Astrocyte of the hippocampus (primary cell): ENCODE measurements at regions not wholly inside any gene's neighbourhood (a gene's known extent, or its start where the extent isn't known, plus 50 kb on each side); places are given as distances from the start of the nearest gene placed in this dataset.

Experiments
- DNase-seq: peaks from one replicate; pipeline ENCODE4 v3.0.0; 2011; ENCODE audit warnings: low read depth, low spot score

DNA sequence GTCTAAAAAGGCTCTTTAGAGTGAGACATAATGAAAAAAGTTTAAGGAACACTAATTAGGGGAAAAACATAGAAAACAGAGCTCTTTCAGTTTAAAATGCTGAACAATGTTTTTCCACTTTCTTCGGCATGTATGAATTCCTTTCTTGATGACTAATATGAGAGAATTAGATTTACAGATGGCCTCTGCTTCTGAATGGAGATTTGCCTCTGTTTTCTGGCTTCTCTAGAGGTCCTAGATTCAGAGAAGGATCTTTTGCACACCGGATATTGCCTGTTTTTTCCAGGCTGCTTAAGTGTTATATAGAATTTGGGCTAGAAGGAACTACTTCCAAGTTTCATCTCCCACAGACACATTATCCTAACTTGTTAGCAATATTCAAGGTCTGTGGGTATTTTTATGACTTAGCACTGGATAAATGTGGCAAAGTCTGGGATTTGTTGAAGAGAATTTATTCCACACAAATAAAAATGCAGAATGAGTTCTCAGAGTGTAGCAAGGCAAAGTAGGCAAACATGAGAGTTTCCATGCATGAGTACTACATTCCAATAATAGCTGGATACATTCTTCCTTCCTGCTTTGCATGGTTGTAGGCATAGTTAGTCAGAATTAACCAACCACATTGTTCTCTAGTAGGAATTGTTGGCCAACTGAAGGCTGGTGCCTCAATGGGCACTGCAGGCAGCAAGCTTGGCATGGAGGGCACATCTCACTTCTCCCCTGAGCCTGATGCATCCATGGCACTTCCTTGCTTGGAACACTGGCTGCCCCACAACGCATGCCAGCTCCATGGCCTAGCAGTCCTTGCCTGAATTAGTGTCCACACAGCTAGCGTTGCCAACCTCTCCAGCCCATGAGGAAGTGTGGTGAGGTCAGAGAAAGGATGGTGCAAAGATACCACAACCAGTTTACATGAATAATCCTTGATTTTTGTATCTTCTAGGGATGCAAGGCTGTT is 224.2 kb downstream of the CLIC5 start:
- DNase-seq = peak; percentile 87

DNA sequence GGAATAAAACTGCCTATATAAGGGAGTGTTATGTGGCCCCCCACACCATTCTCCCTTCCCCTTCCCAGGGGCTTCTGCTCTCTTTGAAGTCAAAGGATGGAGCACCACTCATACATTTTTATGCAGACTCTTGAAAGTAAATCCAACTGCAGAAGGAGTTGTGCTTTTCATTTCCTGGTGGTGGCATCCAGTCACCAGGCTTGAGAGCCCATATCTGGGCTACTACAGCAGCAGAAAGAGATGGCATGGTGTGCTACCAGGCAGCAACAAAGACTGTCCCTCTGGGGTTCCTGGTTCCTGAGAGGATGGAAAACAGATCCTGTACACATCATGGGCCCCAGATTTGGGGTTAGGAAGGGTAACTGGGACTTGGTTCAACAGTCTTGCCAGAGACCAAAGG is 226.4 kb downstream of the CLIC5 start:
- no peak for DNase-seq

DNA sequence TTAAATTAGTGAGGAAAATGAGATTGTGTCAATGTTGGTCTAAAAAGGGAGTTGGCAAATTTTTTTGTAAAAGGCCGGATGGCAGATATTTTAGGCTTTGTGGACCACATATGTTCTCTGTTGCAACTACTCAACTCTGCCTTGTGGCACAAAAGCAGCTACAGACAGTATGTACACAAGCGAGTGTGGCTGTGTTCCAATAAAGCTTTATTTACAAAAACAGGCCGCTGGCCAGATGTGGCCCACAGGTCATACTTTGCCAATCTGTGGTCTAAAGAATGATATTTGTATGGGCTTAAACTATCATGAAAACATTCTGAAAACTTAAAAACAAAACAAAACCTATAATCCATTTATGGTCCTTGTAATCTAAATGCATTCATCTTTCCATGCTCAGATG is 228.3 kb downstream of the CLIC5 start:
- no peak for DNase-seq

DNA sequence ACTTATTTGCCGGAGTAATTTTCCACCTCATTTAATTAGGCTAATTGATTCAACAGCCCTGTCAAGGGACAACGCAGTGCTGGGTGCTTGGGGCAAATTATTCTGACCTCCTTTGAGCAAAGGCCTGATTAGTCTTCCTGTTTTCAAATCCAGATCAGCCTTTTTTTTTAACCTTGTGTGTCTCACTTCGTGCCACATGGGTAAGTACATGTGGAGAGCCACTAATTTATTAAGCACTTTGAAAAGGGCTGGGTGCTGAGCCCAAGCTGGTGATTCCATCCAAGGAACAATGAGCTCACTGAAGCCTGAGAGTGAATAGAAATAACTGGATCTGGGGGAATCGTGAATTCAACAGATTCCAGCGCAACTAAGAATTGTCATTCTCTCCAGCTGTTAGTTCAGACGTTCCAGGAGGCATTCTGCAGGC is 229.3 kb downstream of the CLIC5 start:
- DNase-seq = peak; percentile 42

DNA sequence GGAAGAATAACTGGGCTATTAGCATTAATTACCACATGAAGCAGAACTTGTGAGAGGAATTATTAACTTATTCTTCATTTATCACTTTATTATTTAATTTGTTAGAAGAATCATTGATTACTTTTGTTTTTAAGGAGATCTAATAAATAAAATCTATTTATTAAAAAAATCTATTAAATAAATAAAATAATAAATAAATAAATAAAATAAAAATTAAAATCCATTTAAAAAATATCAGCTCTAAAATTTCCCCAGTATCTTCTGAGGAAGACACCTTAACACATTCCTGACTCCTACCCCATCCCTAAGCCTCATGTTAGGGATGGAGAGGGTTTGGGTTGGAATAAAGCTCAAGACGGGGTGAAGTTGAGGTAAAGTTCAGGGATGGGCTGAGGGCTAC is 231.4 kb downstream of the CLIC5 start:
- DNase-seq = no peak

DNA sequence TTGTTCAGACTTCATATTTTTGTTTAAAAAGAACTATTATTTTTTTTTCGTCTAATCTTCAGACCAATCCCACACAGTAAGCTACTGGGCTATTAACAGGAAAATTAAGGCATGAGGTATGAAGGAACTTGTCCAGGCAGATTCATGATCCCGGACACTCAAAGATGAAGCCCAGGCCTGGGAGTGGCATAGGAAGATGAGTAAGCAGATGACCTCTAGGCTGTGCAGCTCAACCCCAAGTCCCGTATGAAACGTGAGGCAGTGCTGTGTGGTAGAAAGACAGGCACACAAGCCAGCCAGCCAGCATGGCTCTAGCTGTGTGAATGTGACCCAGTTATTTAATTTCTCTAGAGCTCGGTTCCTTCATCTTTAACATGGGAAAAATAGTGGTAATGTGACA is 231.9 kb downstream of the CLIC5 start:
- no peak for DNase-seq

DNA sequence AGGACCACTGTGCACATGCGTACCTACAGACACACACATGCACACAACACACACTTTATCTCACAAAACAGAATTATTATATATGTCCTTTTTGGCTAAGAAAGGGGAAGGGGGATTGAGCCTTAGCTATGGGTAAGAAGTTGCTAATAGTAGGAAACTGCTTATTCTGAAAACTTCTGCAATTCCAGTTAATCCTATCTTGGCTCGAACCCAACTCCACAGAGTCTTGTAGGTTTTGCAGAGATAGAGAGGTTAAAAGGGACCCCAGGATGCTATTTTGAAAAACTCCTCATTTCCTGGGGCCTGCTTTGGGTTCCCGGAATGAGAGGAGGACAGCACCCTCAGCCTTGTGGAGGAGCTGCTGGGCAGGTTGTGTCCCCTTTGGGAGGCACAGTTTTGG is 233.8 kb downstream of the CLIC5 start:
- DNase-seq = no peak

DNA sequence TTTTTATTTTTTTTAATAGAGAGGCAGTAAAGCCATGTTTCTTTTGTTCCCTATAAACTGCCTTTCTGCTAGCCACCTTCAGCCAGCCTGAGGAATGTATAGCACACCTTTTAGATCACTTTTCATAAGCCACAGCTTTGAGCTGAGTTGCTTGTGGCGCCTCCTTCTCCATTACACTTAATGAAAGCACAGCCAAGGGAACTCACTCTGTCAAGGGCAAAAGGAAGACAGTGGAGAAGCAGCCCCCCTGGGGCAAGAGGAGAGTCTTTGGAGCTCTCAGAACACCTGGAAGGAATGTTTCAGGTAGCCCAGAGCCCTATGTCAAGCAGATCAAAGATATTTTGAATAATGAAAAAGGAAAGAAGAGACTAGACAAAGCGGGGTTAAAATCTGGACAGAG is 235.1 kb downstream of the CLIC5 start:
- no peak for DNase-seq

DNA sequence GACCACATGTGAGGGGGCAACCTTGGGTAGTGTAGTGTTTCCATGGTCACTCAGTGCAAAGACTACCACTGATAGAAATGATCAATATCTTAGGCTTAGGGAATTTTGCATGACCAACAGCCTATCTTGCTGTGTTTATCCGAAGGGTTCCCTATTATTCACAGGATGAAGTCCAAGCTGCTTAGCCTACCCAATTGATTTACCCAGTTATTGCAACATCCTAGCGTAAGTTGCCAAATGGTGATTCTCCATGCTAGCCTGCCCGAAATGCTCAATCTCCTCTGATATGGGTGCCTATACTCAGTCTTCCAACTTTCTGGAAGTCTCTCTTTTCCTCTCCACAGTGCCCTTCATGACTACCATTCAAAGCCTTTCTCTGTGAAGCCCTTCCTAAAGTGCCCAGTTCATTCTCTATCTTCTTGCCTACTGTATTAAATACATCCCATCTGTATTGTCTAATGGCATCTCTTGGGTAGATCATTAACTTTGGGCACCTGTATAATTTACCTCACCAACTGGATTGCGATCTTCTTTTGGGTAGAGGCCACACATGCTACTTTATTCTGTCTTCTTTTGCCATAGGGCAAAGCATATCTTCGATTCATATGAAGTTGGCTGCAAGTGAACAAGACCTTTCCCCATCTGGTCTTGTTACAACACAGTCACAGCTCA is 240.5 kb downstream of the CLIC5 start:
- no peak for DNase-seq

DNA sequence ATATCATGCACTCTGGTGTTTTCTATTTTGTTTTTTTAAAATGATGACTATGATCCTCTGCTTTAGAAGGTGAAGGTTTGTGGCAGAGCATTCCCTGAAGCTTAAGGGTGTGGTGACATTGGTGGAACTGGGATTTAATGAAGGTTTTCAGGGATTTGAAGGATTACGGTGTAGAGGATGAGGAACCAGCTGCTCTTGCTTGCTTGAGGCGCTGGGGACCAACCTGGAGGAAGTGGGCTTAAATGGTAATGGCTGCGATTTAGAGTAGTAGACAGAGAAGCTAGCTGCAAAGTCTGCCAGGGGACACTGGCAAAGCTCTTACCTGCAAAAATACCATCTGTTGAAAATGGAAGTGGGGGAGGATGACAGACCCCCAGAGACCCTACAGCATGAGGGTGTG is 241.8 kb downstream of the CLIC5 start:
- no peak for DNase-seq

DNA sequence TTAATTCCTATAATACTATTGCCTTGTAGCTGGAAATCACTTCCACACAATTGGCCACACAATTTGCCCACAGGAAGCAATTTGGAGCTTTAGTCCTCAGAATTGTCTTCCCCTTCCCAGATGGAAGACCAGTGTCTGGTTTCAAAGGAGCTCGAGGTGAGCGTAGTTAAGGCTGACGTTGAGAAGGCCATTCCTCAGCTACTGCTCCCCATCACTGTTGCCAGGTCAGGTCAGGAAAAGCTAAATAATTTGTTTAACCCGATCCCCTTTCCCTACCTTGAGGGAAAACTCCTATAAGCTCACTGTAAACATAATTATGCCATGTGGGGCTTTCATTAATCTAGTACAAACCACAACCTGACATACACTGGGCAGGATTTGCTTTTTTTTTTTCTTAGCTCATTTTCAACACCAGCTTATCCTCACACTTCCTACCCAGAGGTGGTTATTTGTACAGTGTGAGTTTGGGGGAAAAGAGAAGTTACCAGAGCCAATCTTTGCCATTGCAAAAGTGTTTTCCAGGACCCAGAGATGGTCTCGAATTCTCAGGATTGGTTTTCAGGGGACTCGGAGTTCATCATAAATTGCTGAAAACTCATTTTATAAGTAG is 242.7 kb downstream of the CLIC5 start:
- DNase-seq = peak; percentile 42

DNA sequence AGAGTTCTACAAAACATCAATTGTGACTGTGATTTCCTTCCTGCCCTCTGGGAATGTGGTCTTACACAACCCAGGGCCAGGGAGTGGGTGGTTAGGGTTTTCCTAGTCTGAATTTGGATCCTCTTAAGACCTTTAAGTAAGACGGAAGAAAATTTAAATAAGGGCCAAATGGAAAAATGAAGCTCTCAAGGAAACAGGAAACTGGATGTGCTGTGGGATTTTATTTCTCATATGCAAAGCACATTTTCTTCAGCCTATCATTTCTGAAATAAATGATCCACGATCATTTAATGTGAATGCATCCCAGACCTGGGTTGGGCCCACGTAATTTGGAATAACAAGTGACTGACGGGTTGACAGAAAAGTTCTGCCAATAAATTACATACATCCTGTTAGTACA is 243.6 kb downstream of the CLIC5 start:
- no peak for DNase-seq

DNA sequence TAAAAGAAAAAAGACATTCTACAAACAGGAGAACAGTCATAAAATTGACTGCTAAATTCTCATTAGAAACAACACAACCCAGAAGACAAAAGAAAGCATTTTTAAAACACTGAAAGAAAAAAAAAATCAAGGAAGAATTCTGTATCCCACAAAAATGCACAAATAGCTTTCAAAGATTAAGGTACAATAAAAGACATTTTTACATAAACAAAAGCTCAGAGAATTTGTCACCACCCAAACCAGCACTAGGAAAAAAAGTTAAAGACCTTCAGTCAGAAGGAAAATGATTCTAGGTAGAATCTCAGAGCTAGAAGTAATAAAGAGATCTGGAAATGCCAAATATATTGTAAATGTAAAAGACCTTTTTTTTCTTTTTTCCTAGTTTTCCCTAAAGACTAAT is 252.4 kb downstream of the CLIC5 start:
- no peak for DNase-seq

DNA sequence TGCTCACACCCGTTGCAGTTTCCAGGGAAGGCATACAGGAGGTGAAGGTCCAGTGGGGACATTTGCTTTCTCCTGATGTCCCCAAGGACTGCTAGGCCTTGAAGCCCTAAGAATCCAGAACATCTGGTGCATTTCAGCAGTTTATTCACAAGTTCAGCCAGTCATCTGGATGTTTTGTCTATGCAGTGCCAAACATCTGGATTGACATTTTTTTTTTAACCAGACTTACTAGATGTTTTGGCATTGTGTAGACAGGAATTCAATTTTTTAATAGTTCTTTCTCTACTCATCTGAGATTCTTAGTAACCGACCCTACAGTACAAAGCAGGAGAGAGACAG is 256.2 kb downstream of the CLIC5 start:
- no peak for DNase-seq

DNA sequence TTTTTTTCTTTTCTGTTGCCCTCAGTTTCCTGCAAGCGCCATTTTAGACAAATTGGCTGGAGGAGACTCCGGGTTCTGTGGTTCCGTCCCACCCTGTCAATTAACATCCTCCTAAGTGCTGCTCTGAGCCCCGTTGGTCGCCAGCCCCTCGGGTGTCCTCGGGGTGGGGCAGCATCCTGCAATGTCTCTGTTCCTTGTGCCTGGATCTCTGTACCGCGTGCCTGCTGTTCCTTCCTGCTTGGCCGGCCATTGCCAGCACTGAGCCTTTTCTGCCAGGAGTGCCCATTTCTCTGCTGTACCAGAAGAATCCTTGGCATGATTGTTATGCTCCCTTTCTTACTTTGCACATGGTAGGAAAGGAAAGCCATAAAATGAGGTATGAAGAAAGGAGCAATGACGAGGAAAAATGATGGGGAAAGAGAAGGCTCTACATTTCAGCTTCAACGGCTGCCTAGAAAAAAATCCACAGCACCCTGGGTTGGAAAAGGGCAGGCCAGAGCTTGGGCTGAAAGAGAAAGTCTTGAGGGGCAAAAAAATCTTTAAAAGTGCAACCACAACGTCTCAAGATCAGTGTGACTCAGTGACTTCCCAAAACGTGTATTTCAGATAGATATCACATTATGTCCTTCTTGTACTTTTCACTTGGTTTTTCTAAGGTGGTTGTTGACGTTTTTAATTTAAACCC is 256.7 kb downstream of the CLIC5 start:
- DNase-seq = no peak

DNA sequence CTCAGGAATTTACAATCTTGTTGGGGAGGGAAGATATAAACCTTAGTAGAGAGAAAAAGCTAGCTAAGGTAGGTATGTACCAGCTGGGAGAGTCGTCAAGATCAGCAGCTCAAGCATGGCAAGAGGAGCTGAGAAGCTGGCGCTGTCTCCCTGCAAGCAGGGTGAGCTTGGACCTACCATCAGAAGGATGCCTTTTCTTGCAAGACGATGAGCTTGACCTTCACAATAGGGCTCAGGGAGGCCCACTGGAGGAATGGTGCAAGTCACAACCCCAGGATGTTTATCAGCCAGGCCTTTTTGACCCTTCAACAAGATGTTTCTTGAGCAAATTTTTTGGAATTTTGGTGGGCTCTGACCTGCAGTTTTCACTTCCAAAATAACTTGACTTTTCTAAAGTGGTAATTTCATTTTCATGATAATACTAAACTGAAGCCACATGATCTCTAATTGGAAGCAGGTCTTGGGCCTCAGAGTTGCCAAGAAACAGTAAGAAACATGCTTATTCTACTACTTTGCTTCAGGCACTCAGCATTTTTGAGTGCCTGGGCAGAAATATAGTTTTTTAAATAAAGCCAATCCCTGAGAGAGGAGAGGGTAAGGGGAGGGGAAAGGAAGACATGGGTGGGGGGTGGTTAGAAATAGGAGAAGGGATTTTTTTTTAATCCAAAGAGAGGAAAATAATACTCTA is 258.1 kb downstream of the CLIC5 start:
- no peak for DNase-seq

DNA sequence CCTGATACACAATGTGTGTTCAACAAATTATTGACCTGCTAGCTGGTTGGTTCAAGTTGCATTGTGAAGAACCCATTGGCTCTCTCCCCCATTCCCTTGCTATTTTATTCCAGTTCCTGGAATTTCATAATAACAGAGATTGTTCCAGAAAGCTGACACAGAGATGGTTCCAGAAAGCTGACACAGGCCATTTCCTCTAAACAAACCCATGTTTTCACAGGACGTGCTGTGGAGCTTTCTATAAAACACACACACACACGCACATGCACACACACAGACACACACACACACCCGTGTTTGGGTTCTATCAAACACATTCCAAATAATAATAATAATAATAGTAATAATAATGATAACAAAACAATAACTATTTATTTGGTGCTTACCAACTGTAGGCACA is 259.1 kb downstream of the CLIC5 start:
- DNase-seq = no peak

DNA sequence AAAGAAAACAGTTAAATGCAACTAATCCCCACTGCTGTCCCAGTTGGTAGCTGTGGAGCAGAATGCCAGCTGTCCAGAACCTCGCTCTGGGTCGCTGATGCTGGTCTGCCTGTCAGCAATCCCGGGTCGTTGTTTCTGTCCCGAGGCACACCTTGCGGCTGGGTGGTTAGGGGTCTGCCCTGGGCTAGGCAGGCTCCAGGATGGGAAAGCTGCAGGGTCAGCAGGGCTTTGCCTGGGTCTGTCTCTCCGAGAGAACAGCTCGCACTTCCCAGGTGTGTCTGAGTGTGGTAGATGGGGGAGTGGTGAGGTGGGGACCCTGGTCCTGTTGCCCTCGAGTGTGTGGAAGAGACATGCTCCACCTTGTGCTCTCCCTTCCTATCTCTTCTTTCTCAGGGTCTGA is 261.2 kb downstream of the CLIC5 start:
- DNase-seq = no peak

DNA sequence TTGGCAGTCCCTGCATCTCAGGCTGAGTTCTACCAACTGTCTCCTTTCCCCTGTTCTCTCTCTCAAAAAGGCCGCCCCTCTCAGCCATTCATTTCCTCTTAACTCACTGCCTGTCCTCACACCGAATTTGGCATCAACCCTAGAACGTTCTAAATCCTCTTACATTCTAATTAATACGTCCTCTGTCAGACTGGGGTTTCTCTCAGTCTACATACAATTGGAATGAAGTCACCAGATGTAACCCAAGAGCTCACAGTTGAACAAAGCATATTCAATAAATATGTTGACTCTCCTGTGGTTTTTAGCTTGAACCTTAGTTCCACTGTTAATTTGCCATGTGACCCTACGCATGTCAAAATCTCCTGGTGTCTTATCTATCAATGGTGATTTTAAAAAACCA is 269.6 kb downstream of the CLIC5 start:
- DNase-seq = peak; percentile 93

DNA sequence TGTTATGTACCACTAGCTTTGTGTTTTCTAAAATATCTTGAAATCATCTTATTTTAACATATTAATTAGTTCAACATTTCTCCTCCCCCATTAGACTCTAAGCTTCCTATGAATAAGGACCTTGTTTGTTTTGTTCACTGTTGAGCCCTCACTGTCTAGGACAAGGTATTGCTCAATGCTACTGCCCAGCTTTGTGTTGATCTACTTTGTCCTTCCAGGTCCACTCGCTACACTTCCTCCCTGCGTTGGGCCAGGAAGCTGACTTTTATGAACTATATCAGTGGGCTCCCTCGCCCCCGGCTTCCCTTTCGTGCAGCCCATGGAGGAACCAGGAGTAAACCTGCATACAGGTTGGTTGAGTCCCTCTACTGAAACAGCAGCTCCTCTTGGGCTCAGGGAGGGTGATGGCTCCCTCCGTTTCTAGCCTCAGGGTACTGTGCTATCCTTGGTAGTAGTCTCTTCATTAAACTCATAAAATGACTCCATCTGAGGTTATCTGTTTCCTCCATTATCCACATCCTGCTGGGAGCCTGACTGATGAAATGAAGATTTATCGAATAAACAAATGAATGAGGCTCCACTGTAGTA is 272.5 kb downstream of the CLIC5 start:
- DNase-seq = no peak

DNA sequence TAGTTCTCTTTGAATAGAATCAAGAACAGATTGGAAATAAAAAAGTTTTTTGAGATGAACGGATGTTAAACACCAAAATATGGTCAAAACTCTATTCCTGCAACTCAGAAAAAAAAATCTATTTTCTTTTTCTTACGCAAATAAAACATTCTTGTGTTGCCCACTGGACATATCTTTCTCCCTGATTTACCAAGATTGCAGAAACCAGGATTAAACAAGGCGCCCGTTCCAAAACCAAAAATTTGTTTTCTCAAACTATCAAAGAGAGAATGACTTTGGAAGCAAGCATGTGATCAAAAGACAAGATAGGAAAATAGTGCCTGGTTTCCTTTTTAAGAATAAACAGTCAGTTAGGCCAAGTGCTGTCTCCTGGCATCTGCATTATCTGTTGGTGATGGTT is 273.1 kb downstream of the CLIC5 start:
- DNase-seq = no peak
